ENCODE measurements at regions not wholly inside any gene's neighbourhood (a gene's known extent, or its start where the extent isn't known, plus 50 kb on each side); places are given as distances from the start of the nearest gene placed in this dataset.

GRCh38 chr2:64359171-64359891 is 94.6 kb upstream of the LGALSL start:
- Histone ChIP-seq H2AFZ (ENCODE audit: low read length) (no peak overlapping the region), H3K36me3 (ENCODE audit: control insufficient read depth in 2 of 4, insufficient read depth in 4 of 4, low read length in 3 of 4) (no peaks in the 10 kb centered on the region), H3K9me3 (ENCODE audit: insufficient read depth in 2 of 2, low read depth in 1 of 2, low read length in 1 of 2) (no peaks in the 10 kb centered on the region), H3K4me3 (ENCODE audit: extremely low read depth in 1 of 4, insufficient read depth in 2 of 4, low read depth in 3 of 4, low read length in 4 of 4) (no peak overlapping the region), H3K4ac (replicated peaks; ENCODE audit: insufficient read length, low read depth, low read length) (no peak overlapping the region), H2BK15ac (ENCODE audit: low read length) (no peak overlapping the region), H2BK12ac (ENCODE audit: low read depth, low read length) (no peak overlapping the region), H3K27me3 (replicated peaks in 1 of 4; ENCODE audit: control insufficient read depth in 3 of 4, extremely low read depth in 1 of 4, insufficient read depth in 3 of 4, low read length in 3 of 4) (0 out of 7 replicates have a peak, but pooled peaks cover 0 to 4% (median 0%) of the 10 kb centered on the region in 4 experiments), H3K56ac (replicated peaks; ENCODE audit: insufficient read length, low read depth, low read length) (no peak overlapping the region), H3K79me2 (ENCODE audit: control insufficient read depth in 1 of 2, insufficient read depth in 2 of 2, low read length in 2 of 2) (no peaks in the 10 kb centered on the region), H2BK120ac (replicated peaks; ENCODE audit: low read depth, low read length) (no peak overlapping the region), H3K9ac (replicated peaks in 1 of 4; ENCODE audit: extremely low read depth in 1 of 4, low read depth in 3 of 4, low read length in 3 of 4) (no peak overlapping the region; a peak in 1 of 7 replicates), H2BK20ac (ENCODE audit: low read length) (no peak overlapping the region), H3K4me1 (replicated peaks in 1 of 4; ENCODE audit: control insufficient read depth in 3 of 4, insufficient read depth in 4 of 4, low read length in 3 of 4) (peaks cover 3 to 17% (median 7%) of the 10 kb centered on the region in 4 experiments; a peak in 6 of 7 replicates), H3K23ac (ENCODE audit: insufficient read length) (no peak overlapping the region), H4K91ac (replicated peaks; ENCODE audit: insufficient read length, low read length) (no peak overlapping the region), H4K20me1 (replicated peaks in 1 of 2; ENCODE audit: control insufficient read depth in 1 of 2, insufficient read depth in 2 of 2, low read length in 2 of 2) (no peaks in the 10 kb centered on the region), H4K8ac (ENCODE audit: extremely low read depth, insufficient read depth, low read length) (no peak overlapping the region), H3K18ac (ENCODE audit: extremely low read depth, low read length) (no peak overlapping the region), H3K23me2 (ENCODE audit: low read depth, low read length) (no peaks in the 10 kb centered on the region), H2AK5ac (ENCODE audit: low read depth, low read length) (no peak overlapping the region), H3K79me1 (ENCODE audit: low read depth, low read length) (no peaks in the 10 kb centered on the region), H3K4me2 (ENCODE audit: insufficient read depth in 1 of 2, low read depth in 2 of 2, low read length in 2 of 2) (no peak overlapping the region), H4K5ac (ENCODE audit: insufficient read length, low read depth, low read length) (no peak overlapping the region), H3K27ac (ENCODE audit: low read depth, low read length) (no peak overlapping the region), H2BK5ac (ENCODE audit: low read depth, low read length) (no peak overlapping the region), H3K14ac (ENCODE audit: insufficient read length) (no peak overlapping the region)
- ChIA-PET CTCF (ENCODE audit: partially characterized antibody) (interaction anchor here (1.0 to 6.5 kb wide), 5 partner anchors 11 to 488 kb away, joined by 3 to 41 read pairs (median 8); no protein-coding TSS in a partner anchor), POLR2A (ENCODE audit: partially characterized antibody) (no interaction called here)
- WGBS, 2 experiments (ENCODE audit: extremely low coverage in 1 of 2, insufficient coverage in 1 of 2, insufficient read length in 1 of 2, insufficient replicate concordance in 2 of 2, low coverage in 1 of 2, low lambda C conversion rate in 2 of 2, missing lambda C conversion rate in 1 of 2), result 76% methylated on average over 4 of the region's 4 CpGs; no CpG with 5 or more reads in 1 of the 2 experiments
- no peak for FAIRE-seq
- DNase-seq (ENCODE audit: low read depth in 1 of 2, low spot score in 2 of 2), result no peak
- TF ChIP-seq KDM1A (IDR thresholded peaks at IDR 0.05; ENCODE audit: borderline replicate concordance, low read length) (no peak), SUZ12 (IDR thresholded peaks at IDR 0.05; ENCODE audit: low read length) (no peak), CTBP2 (IDR thresholded peaks at IDR 0.05; ENCODE audit: borderline replicate concordance, insufficient read depth, insufficient read length, low read length) (no peak), PHF8 (conservative IDR thresholded peaks at IDR 0.05; ENCODE audit: low read depth, low read length) (no peak), CHD2 (IDR thresholded peaks at IDR 0.05; ENCODE audit: low read length) (no peak), SP2 (IDR thresholded peaks at IDR 0.05; ENCODE audit: low read length) (no peak), CTCF (IDR thresholded peaks at IDR 0.05; ENCODE audit: control extremely low read depth in 1 of 3, insufficient read depth in 1 of 3, low read depth in 1 of 3, low read length in 3 of 3) (no peak), NRF1 (IDR thresholded peaks at IDR 0.05; ENCODE audit: low read depth, low read length) (no peak), RBBP5 (IDR thresholded peaks at IDR 0.05; ENCODE audit: borderline replicate concordance, low read depth, low read length) (no peak)

All from H1 (cell line).